Limb (tissue), 2 donors: ENCODE measurements at regions not wholly inside any gene's neighbourhood (a gene's known extent, or its start where the extent isn't known, plus 50 kb on each side); places are given as distances from the start of the nearest gene placed in this dataset.

Experiments
- DNase-seq, 2 donors: peaks; one replicate each; pipeline ENCODE4 v3.0.0-alpha.2; 2016; ENCODE audit errors: extremely low spot score in 2 of 2

DNA sequence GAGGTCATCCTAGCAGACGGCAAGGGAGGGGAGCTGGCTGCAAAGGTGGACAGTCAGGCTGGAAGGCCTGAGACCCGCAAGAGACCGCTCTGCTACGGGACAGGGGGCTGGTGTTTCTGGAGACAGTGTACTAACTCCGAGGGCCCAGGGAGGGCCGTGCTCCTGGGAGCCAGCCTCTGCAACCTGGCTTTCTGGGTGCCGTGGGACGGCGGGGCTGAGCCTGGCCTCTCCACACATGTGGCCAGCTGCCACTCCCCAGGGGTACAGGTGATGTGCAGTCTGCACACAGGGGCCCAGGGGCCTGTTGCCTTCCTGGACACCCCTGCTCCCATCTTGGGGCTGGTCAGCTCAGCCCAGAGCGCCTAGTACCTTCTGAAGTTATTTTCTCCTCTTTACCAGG is 92.2 kb downstream of the MRPL36 start:
- DNase-seq = no peak

DNA sequence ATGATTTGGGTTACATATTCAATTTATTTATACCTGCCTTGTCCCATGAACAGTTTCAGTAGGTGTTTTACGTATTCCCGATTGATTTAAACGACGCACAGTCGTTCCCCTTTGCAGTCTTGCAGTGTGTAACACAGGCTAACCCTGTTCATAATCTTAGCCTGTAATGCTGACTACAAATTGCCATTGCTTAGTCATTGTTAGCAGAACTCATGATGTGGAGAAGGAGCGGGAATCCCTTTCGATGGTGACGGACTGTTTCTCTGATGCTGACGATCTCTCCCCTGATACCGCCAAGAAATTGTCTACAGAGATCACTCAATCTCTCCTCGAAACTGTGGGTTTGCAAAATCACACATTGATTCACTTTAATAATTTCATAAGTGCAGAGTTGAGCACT is 93.2 kb downstream of the MRPL36 start:
- no peak for DNase-seq

DNA sequence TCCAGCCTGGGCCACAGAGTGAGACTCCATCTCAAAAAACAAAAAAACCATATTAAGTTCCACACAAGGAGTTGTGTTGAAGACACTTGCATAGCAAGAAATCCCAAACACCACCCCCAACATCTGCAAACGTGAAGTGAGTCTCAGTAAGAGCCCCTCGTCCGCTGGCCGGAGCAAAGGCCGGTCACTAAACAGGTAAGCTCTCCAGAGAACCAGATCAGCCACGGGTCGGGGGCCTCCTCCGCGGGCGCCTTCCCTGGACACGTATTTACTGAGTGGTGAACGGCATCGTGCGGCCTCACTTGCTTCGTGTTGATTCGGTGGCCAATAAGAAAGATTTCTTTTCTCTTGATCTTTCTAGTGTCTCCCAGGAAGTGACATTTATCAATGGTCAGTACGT is 93.6 kb downstream of the MRPL36 start:
- DNase-seq = no peak

GRCh38 chr5:1704676-1705075 is 95.0 kb downstream of the MRPL36 start:
- no peak for DNase-seq

DNA sequence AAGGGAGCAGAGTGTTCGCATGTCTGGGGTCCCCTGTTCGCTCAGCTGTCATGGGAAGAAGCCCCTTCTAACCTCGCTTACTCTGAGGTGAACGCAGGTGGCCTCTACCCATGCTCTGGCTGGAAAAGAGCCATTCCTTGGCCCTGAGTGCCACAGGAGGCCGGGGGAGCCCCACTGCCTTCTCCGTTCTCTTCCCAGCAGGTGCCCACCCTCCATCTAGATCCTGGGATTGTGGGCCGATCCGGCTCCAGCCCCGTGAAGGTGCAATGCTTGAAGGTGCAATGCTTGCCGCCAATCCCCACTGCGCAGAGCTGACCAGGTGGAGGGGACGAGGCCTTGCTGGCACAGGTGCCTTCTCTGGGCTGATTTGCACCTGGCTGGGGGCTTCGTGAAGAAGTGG is 95.4 kb downstream of the MRPL36 start:
- no peak for DNase-seq

DNA sequence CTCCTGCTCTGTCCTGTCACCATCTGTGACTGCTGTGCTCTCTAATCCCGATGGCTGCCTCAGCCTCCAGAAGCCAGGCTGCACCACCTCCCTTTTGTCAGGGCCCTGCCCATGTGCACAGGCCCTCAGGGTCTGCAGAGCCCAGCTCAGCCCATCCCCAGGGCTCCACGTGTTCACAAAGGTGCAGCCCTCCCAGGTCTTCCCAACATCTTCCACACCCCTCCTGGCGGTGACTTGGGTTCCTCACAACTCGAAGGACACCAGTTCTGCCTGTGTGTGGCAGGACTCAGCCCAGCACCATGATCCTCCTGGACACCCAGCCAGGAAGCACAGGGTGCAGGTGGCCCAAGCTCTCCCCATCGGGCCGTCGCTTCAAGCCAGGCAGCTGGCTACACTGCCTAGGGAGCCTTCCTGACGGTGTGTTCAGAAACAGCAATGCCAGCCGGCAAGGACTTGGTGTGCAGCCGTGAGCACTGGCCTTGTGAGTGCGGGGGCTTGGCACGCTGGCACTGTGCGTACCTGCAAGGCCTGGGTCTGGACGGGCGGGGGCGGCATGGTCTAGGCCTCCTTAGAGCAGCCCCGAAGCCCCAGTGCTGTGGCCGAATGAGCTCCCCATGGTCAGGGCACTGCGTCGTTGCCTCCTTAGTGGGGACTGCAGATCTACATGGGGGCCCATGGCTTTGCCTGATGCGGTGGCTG is 96.1 kb downstream of the MRPL36 start:
- DNase-seq = no peak

- no peak for DNase-seq
Observed at GRCh38 chr5:1702318-1702717, 97.3 kb downstream of the MRPL36 start.

DNA sequence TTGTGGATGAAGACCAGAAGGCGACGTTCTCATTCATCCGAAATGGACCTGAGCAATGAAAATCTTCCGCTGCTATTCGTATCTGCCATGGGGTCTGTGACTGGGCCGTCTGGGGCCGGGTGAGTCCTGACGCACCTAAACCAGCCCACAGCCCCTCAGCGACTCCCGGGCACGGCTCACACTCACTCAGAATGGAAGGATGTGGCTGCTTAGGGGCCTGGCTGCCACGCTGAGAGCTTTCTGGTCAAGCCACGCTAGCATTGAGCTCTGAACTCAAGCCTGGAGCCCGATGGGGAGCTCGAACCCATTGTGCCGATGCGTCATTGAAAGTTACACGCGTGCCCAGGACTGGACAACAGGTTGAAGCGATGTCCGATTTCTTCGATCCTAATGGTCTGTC is 97.8 kb downstream of the MRPL36 start:
- no peak for DNase-seq

GRCh38 chr5:1701216-1701864 is 98.3 kb downstream of the MRPL36 start:
- no peak for DNase-seq

- DNase-seq = no peak
Observed at GRCh38 chr5:1699394-1699793, 100.2 kb downstream of the MRPL36 start.

DNA sequence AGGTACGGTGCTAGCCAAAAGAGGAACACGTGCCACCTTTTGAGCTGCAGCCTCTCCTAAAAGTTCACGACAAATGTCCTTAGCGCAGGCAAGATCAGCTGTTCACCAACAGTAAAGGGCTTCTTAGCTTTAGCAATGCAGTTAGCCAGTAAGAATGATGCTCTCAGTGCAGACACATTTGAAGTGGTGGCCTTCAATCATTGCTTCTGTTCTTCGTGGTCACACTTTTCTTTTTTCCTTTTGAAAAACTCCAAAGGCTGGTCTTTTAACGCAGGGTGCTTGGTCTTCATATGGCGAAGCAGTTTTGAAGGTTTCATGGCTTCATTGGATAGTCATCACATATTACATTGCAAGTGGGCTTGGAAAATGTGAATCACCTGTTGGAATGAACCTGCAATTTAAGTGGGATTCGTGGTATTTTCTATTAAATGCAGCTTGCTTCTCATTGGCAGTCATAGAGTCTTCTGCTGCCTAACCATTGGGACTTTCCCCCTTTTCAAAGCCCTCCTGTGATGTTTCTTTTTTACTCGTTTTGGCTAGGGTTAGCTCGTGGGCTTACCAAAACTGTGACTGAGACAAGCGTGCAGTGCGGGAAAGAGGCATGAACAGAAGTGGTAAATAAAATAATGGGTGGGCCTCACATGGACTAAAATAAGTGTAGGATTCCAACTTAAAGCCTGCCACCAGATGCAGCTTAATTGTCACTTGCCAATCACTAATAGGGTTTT is 100.9 kb downstream of the MRPL36 start:
- no peak for DNase-seq

DNA sequence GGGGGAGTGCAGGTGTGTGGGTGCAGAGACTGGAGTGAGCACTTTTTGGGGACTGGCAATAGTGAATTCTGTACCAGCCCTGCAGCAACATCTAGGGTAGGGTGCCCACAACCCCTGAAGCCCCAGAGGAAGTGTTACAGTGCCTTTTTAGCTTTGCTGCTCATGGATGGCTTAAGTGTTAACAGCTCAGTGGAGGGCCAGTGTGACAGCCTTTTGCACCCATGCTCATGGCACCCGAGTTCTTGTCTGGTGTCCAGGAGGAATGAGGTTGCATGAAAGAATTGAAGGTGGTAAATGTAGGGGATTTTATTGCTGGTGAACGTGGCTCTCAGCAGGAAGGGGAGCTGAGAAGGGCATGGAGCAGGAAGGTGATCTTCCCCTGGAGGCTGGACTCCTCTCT is 107.3 kb downstream of the MRPL36 start:
- DNase-seq = no peak

DNA sequence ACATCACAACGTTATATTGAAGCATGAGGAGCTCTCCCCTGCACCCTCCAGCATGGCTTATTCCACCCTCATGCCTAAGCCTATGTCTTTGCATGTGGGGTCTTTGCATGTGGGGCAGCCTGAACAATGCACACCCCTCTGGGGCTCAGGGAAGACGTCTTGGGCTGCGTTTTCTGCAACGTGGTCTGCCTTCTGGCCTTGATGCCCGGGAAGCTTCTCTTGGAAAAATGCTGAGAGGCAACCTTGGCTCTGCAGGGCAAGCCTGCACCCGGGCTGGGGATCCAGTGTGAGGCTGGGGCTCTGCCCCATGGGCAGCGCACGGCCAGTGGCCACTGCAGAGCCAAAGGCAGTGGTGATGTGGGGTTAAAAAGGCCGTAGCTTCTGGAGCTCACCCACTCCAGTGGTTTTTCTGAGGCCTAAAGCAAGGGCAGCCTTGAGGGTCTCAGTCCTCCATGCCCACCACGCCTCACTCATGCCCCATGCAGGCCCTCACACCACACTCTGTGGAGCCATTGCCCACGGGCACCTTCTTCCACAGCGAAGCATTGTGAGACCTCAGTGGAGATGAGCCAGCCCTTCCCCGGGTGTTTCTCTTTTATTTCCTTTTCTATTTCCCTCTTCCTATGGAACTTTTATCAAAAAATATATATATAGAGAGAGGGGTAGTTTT is 112.2 kb downstream of the MRPL36 start:
- no peak for DNase-seq

DNA sequence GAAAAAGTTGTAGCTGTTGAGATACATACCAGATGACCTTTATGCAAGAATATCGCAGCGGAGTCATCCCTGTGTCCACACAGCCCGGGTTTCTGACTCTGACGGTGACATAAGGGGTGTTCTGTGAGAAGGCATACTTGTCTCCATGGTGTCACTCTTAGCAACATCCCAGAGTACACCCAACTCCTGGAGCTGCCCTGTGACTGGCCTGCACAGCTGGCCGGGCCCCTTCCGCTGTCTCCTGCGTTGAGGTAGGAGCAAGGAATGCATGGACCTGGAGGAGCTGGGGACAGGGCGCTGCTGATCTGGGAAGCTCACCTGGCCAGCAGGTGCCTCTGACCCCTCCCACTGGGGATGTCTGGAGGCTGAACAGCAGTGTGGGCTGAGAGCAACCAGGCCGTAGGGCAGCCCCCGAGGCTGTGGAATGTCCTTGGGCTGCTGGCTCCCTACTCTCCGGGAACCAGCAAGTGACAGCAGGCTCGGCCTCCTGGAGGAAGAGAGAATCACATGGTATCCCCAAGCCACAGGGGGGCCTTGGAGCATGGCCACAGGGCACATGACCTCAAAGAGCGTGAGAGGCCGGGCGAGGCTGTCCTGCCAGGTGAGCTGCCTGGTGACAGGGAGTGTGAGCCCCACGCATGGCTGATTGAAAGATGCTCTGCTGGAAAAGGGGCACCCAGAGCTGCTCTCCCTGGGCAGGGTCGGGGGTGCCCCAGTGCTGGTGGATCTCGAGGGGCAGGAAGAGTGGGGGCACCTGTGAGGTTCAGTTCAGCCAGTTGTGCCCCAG is 113.4 kb downstream of the MRPL36 start:
- DNase-seq = no peak

DNA sequence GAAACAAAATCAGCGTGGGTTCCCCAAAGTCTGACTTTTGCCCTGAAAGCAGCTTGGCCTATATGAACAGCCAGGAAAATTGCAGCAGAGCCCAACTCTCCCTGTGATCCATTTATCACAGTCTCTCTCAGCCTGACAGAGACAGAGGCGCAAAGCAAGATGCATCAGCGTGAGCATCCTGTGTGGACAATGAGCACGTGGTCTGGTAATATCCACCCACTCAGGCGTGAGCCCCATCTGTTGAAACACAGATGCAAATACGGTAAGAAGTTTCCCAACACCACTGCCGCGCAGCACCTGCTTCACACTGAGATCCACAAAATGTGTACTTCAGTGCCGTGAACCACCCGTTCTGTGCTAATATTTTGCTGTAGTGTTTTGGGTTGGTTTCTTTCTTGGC is 114.6 kb downstream of the MRPL36 start:
- no peak for DNase-seq

DNA sequence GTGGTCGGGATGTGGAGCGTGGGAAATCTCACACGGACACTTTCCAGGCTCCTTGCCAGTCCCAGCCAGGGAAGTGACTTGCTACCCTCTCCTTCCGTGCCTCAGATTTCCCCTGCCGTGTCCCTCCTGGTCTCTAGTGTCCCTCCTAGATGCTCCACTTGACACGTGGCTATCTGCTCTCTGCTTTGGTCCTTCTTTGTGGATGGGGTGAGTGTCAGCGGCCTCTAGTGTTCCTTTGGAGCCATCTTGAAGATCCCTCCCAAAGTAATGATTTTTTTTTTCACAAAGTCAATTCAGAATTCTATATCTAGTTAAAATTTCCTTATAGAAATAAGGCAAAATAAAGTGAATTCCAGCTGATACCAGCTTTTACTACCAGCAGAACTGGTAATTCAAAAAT is 117.7 kb downstream of the MRPL36 start:
- no peak for DNase-seq

DNA sequence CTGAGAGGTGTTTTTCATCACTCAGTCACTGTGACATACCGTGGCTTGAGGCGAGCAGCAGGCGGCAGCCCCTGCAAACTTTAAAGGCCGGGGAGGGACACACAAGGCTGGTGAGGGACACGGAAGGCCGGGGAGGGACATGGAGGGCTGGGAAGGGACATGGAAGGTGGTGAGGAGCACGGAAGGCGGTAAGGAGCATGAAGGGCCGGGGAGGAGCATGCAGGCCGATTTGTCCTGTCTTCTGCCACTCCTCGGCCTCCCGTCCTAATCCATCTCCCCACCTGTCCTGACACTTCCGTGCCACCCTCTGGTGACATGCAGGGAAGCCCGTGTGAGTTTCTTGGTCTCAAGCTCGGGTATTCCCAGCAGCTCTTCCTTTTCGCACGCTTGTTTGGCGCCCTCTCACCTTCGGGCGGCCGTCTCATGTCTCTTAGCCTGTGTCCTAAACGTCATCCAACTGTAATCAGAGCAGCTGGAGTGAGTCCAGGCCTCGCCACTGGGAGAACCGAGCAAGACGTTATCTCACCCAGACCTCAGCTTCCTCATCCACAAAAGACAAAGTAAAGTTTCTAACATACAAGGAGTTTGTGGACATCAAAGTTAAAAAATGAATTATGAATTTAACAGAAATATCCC is 126.5 kb downstream of the MRPL36 start:
- DNase-seq = no peak

GRCh38 chr5:1672396-1672795 is 127.2 kb downstream of the MRPL36 start:
- no peak for DNase-seq

GRCh38 chr5:1671351-1671750 is 128.3 kb downstream of the MRPL36 start:
- no peak for DNase-seq

GRCh38 chr5:1670351-1670750 is 129.3 kb downstream of the MRPL36 start:
- DNase-seq = no peak
